ENCODE measurements at regions not wholly inside any gene's neighbourhood (a gene's known extent, or its start where the extent isn't known, plus 50 kb on each side); places are given as distances from the start of the nearest gene placed in this dataset.

DNA sequence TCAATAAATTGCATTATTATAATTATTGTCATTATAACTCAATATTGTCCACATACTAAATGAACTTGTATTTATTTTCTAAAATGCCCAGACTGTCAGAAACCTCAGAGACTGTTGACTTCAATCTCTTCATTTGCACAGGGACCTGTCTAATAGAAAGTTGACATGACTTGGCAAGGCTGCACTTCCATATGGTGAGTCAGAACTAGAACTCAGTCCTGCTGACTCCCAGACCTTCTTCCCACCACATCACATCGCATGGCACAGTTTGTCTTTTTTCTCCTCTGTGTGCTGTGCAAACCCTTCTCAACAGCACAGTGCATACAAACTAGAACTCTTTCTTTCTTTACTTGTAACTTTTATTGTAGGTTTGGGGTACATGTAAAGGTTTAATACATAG is 215.1 kb upstream of the BLID start:
- WGBS (ENCODE audit: extremely low coverage, insufficient coverage, insufficient read length) = no CpG with 5 or more reads among the region's 1 CpG
- H3K79me2 ChIP-seq (ENCODE audit: control insufficient read depth, insufficient read depth, low read length, poor library complexity) = no peaks in the 10 kb centered on the region

DNA sequence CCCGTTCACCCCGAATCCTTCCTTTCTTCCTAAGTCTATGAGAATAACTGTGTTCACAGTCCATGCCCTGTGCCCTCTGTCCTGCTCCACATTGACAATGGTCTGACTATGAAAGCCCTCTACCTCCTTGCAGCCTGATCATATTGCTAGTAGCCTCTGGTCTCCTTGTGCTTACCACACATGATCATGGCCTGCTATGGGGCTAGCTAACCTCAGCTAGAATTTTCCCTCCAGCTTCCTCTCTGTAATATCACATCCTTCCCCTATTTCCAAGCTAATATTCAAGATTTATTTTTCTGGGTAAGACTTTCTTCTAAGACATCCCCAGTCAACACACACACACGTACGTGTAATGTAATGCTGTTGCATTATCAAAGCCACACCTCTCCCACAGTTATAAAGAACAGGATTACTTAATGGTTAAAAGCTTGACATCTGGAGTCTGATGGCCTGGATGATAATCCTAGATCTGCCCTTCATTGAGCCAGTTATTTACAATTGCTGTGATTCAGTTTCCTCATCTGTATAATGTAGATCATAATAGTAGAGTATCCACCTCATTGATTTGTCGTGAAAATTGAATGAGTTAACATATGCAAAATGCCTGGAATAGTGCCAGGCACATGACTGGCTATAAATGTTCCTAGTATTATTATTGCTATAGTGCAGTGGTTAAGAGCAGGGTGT is 214.4 kb upstream of the BLID start:
- Histone ChIP-seq H3K79me2 (ENCODE audit: control insufficient read depth, insufficient read depth, low read length, poor library complexity) (no peaks in the 10 kb centered on the region), H4K12ac (ENCODE audit: low read depth, low read length) (no peak overlapping the region), H3K9me3 (ENCODE audit: insufficient read depth, low read depth, low read length) (no peaks in the 10 kb centered on the region), H3K4me1 (ENCODE audit: control insufficient read depth in 1 of 2, insufficient read depth in 2 of 2, low read length in 2 of 2) (no peaks in the 10 kb centered on the region), H3K14ac (ENCODE audit: low read length) (no peak overlapping the region), H2BK5ac (ENCODE audit: low read depth, low read length, poor library complexity) (no peak overlapping the region), H2BK120ac (ENCODE audit: insufficient read depth, low read length, poor library complexity) (no peak overlapping the region), H4K8ac (ENCODE audit: low read depth, low read length) (no peak overlapping the region), H3K23ac (ENCODE audit: low read length) (no peak overlapping the region), H3K36me3 (ENCODE audit: control insufficient read depth in 1 of 2, insufficient read depth in 2 of 2, low read length in 2 of 2) (no peaks in the 10 kb centered on the region), H2BK12ac (ENCODE audit: low read length) (no peak overlapping the region), H3K27me3 (ENCODE audit: insufficient read depth, low read length) (no peaks in the 10 kb centered on the region), H2AFZ (ENCODE audit: insufficient read depth, low read length, poor library complexity) (no peak overlapping the region), H2AK5ac (ENCODE audit: low read length) (no peak overlapping the region), H4K91ac (ENCODE audit: low read depth, low read length) (no peak overlapping the region), H3K4me3 (ENCODE audit: low read depth, low read length) (no peak overlapping the region), H3K4me2 (ENCODE audit: low read length) (no peak overlapping the region), H3K18ac (ENCODE audit: low read length) (no peak overlapping the region), H3K27ac (ENCODE audit: low read depth, low read length) (no peak overlapping the region), H3K9ac (ENCODE audit: low read length) (no peak overlapping the region), H3K4ac (ENCODE audit: low read depth, low read length) (no peak overlapping the region), H3K79me1 (ENCODE audit: low read length) (no peaks in the 10 kb centered on the region)
- DNase-seq = no peak
- no CpG with 5 or more reads among the region's 5 CpGs for WGBS (ENCODE audit: extremely low coverage, insufficient coverage, insufficient read length)

More for the DNA sequence above, 215.1 kb upstream of the BLID start:
- Histone ChIP-seq H3K36me3 (ENCODE audit: control insufficient read depth in 1 of 2, insufficient read depth in 2 of 2, low read length in 2 of 2) (no peaks in the 10 kb centered on the region), H3K23ac (ENCODE audit: low read length) (no peak overlapping the region), H2AFZ (ENCODE audit: insufficient read depth, low read length, poor library complexity) (no peak overlapping the region), H3K27me3 (ENCODE audit: insufficient read depth, low read length) (no peaks in the 10 kb centered on the region), H3K9ac (ENCODE audit: low read length) (no peak overlapping the region), H2BK12ac (ENCODE audit: low read length) (no peak overlapping the region), H3K18ac (ENCODE audit: low read length) (no peak overlapping the region), H2AK5ac (ENCODE audit: low read length) (no peak overlapping the region), H3K4me1 (ENCODE audit: control insufficient read depth in 1 of 2, insufficient read depth in 2 of 2, low read length in 2 of 2) (no peaks in the 10 kb centered on the region), H3K14ac (ENCODE audit: low read length) (no peak overlapping the region), H3K79me1 (ENCODE audit: low read length) (no peaks in the 10 kb centered on the region), H4K8ac (ENCODE audit: low read depth, low read length) (no peak overlapping the region), H2BK5ac (ENCODE audit: low read depth, low read length, poor library complexity) (no peak overlapping the region), H2BK120ac (ENCODE audit: insufficient read depth, low read length, poor library complexity) (no peak overlapping the region), H3K4me2 (ENCODE audit: low read length) (no peak overlapping the region), H4K12ac (ENCODE audit: low read depth, low read length) (no peak overlapping the region), H3K9me3 (ENCODE audit: insufficient read depth, low read depth, low read length) (no peaks in the 10 kb centered on the region), H3K27ac (ENCODE audit: low read depth, low read length) (no peak overlapping the region), H3K4ac (ENCODE audit: low read depth, low read length) (no peak overlapping the region), H4K91ac (ENCODE audit: low read depth, low read length) (no peak overlapping the region), H3K4me3 (ENCODE audit: low read depth, low read length) (no peak overlapping the region)
- no peak for DNase-seq

DNA sequence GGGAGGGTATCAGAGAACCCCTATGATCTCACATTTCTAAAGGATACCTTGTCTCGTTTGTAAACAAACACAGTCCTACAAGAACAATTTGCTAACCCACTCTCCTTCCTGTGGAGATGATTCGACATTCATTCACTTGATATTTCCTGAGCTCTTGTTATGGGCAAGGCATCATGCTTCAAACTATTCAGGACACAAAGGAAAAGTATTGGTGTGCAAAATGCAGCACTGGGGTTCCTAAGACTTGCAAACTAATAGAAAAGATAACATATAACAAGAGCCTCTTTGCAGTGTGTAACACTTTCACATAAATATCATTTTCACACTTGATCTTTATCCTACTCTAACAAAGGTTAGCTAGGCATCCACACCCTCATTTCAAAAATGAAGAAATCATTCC is 211.5 kb upstream of the BLID start:
- WGBS (ENCODE audit: extremely low coverage, insufficient coverage, insufficient read length) = no CpG with 5 or more reads among the region's 2 CpGs
- Histone ChIP-seq H3K9ac (ENCODE audit: low read length) (no peak overlapping the region), H3K27me3 (ENCODE audit: insufficient read depth, low read length) (no peaks in the 10 kb centered on the region), H3K36me3 (ENCODE audit: control insufficient read depth in 1 of 2, insufficient read depth in 2 of 2, low read length in 2 of 2) (no peaks in the 10 kb centered on the region), H3K14ac (ENCODE audit: low read length) (no peak overlapping the region), H4K12ac (ENCODE audit: low read depth, low read length) (no peak overlapping the region), H3K27ac (ENCODE audit: low read depth, low read length) (no peak overlapping the region), H3K79me2 (ENCODE audit: control insufficient read depth, insufficient read depth, low read length, poor library complexity) (no peaks in the 10 kb centered on the region), H2BK120ac (ENCODE audit: insufficient read depth, low read length, poor library complexity) (no peak overlapping the region), H3K4me3 (ENCODE audit: low read depth, low read length) (no peak overlapping the region), H4K8ac (ENCODE audit: low read depth, low read length) (no peak overlapping the region), H3K4me2 (ENCODE audit: low read length) (no peak overlapping the region), H3K9me3 (ENCODE audit: insufficient read depth, low read depth, low read length) (peaks cover 1% of the 10 kb centered on the region), H3K18ac (ENCODE audit: low read length) (no peak overlapping the region), H3K4me1 (ENCODE audit: control insufficient read depth in 1 of 2, insufficient read depth in 2 of 2, low read length in 2 of 2) (no peaks in the 10 kb centered on the region), H3K79me1 (ENCODE audit: low read length) (no peaks in the 10 kb centered on the region), H2AK5ac (ENCODE audit: low read length) (no peak overlapping the region), H2BK12ac (ENCODE audit: low read length) (no peak overlapping the region), H2AFZ (ENCODE audit: insufficient read depth, low read length, poor library complexity) (no peak overlapping the region), H2BK5ac (ENCODE audit: low read depth, low read length, poor library complexity) (no peak overlapping the region), H3K23ac (ENCODE audit: low read length) (no peak overlapping the region), H4K91ac (ENCODE audit: low read depth, low read length) (no peak overlapping the region), H3K4ac (ENCODE audit: low read depth, low read length) (no peak overlapping the region)
- DNase-seq = no peak

DNA sequence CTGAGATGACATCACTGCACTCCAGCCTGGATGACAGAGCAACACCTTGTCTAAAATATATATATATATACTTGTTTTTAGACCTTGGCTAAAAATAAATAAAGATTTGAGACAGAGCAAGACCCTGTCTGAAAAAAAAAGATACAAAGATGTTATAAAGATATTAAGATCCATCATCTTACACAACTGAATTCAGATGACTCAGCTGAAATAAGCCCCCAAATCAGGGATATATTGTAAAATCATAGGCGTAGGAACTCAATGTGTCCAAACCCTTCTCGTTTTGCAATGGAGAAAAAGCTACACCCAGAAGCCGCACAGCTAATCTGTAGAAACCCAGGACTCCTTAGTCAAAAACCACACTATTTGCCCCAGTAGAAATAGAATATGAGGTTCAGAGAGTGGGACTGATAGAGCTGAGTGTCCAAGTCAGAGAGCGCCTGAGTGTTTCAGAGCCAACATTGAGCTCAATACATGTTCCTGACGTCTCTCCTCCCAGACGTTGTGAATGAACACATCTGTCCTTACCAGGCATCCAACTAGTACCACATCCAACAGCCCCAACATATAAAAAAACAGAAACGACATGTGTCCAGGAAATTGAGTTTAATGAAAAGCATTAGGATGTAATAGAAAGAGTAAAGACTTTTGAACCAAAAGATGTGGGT is 207.9 kb upstream of the BLID start:
- Histone ChIP-seq H3K4me1 (ENCODE audit: control insufficient read depth in 1 of 2, insufficient read depth in 2 of 2, low read length in 2 of 2) (no peaks in the 10 kb centered on the region), H3K79me1 (ENCODE audit: low read length) (no peaks in the 10 kb centered on the region), H3K27ac (ENCODE audit: low read depth, low read length) (no peak overlapping the region), H3K18ac (ENCODE audit: low read length) (no peak overlapping the region), H3K36me3 (ENCODE audit: control insufficient read depth in 1 of 2, insufficient read depth in 2 of 2, low read length in 2 of 2) (no peaks in the 10 kb centered on the region), H3K4ac (ENCODE audit: low read depth, low read length) (no peak overlapping the region), H4K12ac (ENCODE audit: low read depth, low read length) (no peak overlapping the region), H3K27me3 (ENCODE audit: insufficient read depth, low read length) (no peaks in the 10 kb centered on the region), H4K91ac (ENCODE audit: low read depth, low read length) (no peak overlapping the region), H3K9me3 (ENCODE audit: insufficient read depth, low read depth, low read length) (peaks cover 1% of the 10 kb centered on the region), H2AK5ac (ENCODE audit: low read length) (no peak overlapping the region), H3K4me3 (ENCODE audit: low read depth, low read length) (no peak overlapping the region), H3K79me2 (ENCODE audit: control insufficient read depth, insufficient read depth, low read length, poor library complexity) (no peaks in the 10 kb centered on the region), H3K23ac (ENCODE audit: low read length) (no peak overlapping the region), H2BK12ac (ENCODE audit: low read length) (no peak overlapping the region), H2AFZ (ENCODE audit: insufficient read depth, low read length, poor library complexity) (no peak overlapping the region), H2BK120ac (ENCODE audit: insufficient read depth, low read length, poor library complexity) (no peak overlapping the region), H3K4me2 (ENCODE audit: low read length) (no peak overlapping the region), H2BK5ac (ENCODE audit: low read depth, low read length, poor library complexity) (no peak overlapping the region), H3K14ac (ENCODE audit: low read length) (no peak overlapping the region), H4K8ac (ENCODE audit: low read depth, low read length) (no peak overlapping the region), H3K9ac (ENCODE audit: low read length) (no peak overlapping the region)
- no peak for DNase-seq
- WGBS (ENCODE audit: extremely low coverage, insufficient coverage, insufficient read length) = no CpG with 5 or more reads among the region's 7 CpGs
